HCT116 (cell line): ENCODE measurements at regions not wholly inside any gene's neighbourhood (a gene's known extent, or its start where the extent isn't known, plus 50 kb on each side); places are given as distances from the start of the nearest gene placed in this dataset.

Experiments used
- ATAC-seq: fragments of 200-7000 bp; cut with Tn5 transposase; 2 replicates; pipeline ENCODE4 v1.9.1; 2020; ENCODE audit warnings: mild to moderate bottlenecking, moderate library complexity
- BruUV-seq: library from RNA; stranded (reverse); fragments of 400-500 nt; replicated peaks from 2 replicates; lab custom pipeline; 2021; lab: Mats Ljungman, UMichigan
- CTCF ChIA-PET: fragments of 300-600 bp; sonication (Branson Sonifier 250); formaldehyde crosslinking; loops from one replicate; lab custom pipeline; 2021; ENCODE audit warnings: antibody characterized with exemption; lab: Charles Lee
- POLR2A ChIA-PET: fragments of 300-600, 350-600 bp; sonication (Branson Sonifier 250); formaldehyde crosslinking; loops from one replicate; lab custom pipeline; 2021; ENCODE audit warnings: antibody characterized with exemption; lab: Charles Lee
- RAD21 ChIA-PET, 2 experiments: fragments of 300-600 bp; sonication (Branson Sonifier 250); formaldehyde crosslinking; loops; one replicate each; lab custom pipeline; 2023; ENCODE audit warnings: low total read pairs in 2 of 2; ENCODE audit not compliant: uncharacterized antibody in 2 of 2, unreplicated experiment in 2 of 2, low non-redundant PET in 1 of 2; lab: Charles Lee
- DNase-seq: peaks from one replicate; pipeline ENCODE4 v3.0.0-alpha.2; 2010; ENCODE audit warnings: low read depth, low spot score
- H2AFZ ChIP-seq: fragments of 200-600 bp; shearing (Covaris generic), sonication (generic); 2 replicates; pipeline ENCODE4 v1.6.1; 2017; ENCODE audit warnings: low read depth, mixed run types, mixed read lengths, antibody characterized with exemption, low read length; ENCODE audit not compliant: poor library complexity, severe bottlenecking
- H3K27ac ChIP-seq: 2 replicates; pipeline ENCODE4 v1.5.1; 2012; ENCODE audit warnings: low read depth, low read length
- H3K27me3 ChIP-seq: fragments of 200-600 bp; sonication (generic); 2 replicates; pipeline ENCODE4 v1.6.1; 2016; ENCODE audit warnings: mixed run types, low read length, mixed read lengths; ENCODE audit not compliant: insufficient read depth
- H3K36me3 ChIP-seq, 2 experiments: fragments of 200-500 bp in 1 of 2; fragments of 200-600 bp in 1 of 2; sonication (Bioruptor generic) in 1 of 2; sonication (generic) in 1 of 2; 2 replicates each; pipeline versions ENCODE4 v1.5.1 to v1.6.1; 2014 to 2016; ENCODE audit warnings: low read length in 2 of 2, inconsistent platforms in 1 of 2, mixed read lengths in 1 of 2, mixed run types in 1 of 2; ENCODE audit not compliant: insufficient read depth in 2 of 2, control insufficient read depth in 1 of 2
- H3K4me1 ChIP-seq, 2 experiments: fragments of 200-600 bp in 1 of 2; sonication (generic) in 1 of 2; 2 replicates each; pipeline versions ENCODE4 v1.5.1 to v1.6.1; 2012 to 2017; ENCODE audit warnings: low read length in 2 of 2, inconsistent platforms in 1 of 2, mild to moderate bottlenecking in 1 of 2, mixed read lengths in 1 of 2, mixed run types in 1 of 2, moderate library complexity in 1 of 2; ENCODE audit not compliant: insufficient read depth in 2 of 2, control insufficient read depth in 1 of 2
- H3K4me2 ChIP-seq: fragments of 200-600 bp; sonication (generic); 2 replicates; pipeline ENCODE4 v1.6.1; 2017; ENCODE audit warnings: mixed run types, low read length, mixed read lengths
- H3K4me3 ChIP-seq, 2 experiments: fragments of 200-600 bp in 1 of 2; sonication (generic) in 1 of 2; replicated peaks in 1 of 2; 2 replicates each; pipeline ENCODE4 v1.5.1; 2011 to 2016; ENCODE audit warnings: low read length in 2 of 2, control low read depth in 1 of 2, low read depth in 1 of 2, mild to moderate bottlenecking in 1 of 2, mixed read lengths in 1 of 2, mixed run types in 1 of 2
- H3K79me2 ChIP-seq: fragments of 200-600 bp; sonication (generic); 2 replicates; pipeline ENCODE4 v1.6.1; 2017; ENCODE audit warnings: mild to moderate bottlenecking, mixed run types, low read length, moderate library complexity, mixed read lengths; ENCODE audit not compliant: insufficient read depth
- H3K9ac ChIP-seq: fragments of 200-600 bp; sonication (generic); 2 replicates; pipeline ENCODE4 v1.6.1; 2016; ENCODE audit warnings: low read length, mixed read lengths
- H3K9me2 ChIP-seq: fragments of 200-600 bp; sonication (generic), shearing (Covaris generic); 2 replicates; pipeline ENCODE4 v1.6.1; 2017; ENCODE audit warnings: mixed run types, mild to moderate bottlenecking, moderate library complexity; ENCODE audit not compliant: insufficient read depth
- H3K9me3 ChIP-seq, 2 experiments: fragments of 200-500 bp in 1 of 2; fragments of 200-600 bp in 1 of 2; sonication (Bioruptor generic) in 1 of 2; sonication (generic) in 1 of 2; 2 replicates each; pipeline ENCODE4 v1.6.1; 2014 to 2017; ENCODE audit warnings: low read length in 2 of 2, mixed read lengths in 2 of 2, inconsistent platforms in 1 of 2, low read depth in 1 of 2, mild to moderate bottlenecking in 1 of 2, mixed run types in 1 of 2, moderate library complexity in 1 of 2; ENCODE audit not compliant: control insufficient read depth in 1 of 2, insufficient read depth in 1 of 2
- H4K20me1 ChIP-seq: fragments of 200-600 bp; sonication (generic), shearing (Covaris generic); 2 replicates; pipeline ENCODE4 v1.6.1; 2017; ENCODE audit warnings: mixed run types, mild to moderate bottlenecking, moderate library complexity; ENCODE audit not compliant: insufficient read depth
- CEBPB ChIP-seq: IDR thresholded peaks from 2 replicates; pipeline ENCODE4 v1.6.1; 2012; ENCODE audit warnings: low read depth
- EGR1 ChIP-seq: IDR thresholded peaks from 2 replicates; pipeline ENCODE4 v1.6.1; 2012; ENCODE audit warnings: low read depth
- EZH2 ChIP-seq: fragments of 200-600 bp; sonication (generic); IDR thresholded peaks from 2 replicates; pipeline ENCODE4 v1.6.1; 2017; ENCODE audit warnings: antibody characterized with exemption, mixed run types
- EZH2phosphoT487 ChIP-seq: fragments of 200-600 bp; IDR thresholded peaks from 2 replicates; pipeline ENCODE4 v1.6.1; 2018; ENCODE audit warnings: antibody characterized with exemption, borderline replicate concordance
- FOSL1 ChIP-seq: IDR thresholded peaks from 2 replicates; pipeline ENCODE4 v1.6.1; 2012; ENCODE audit warnings: low read depth
- JUND ChIP-seq: IDR thresholded peaks from 2 replicates; pipeline ENCODE4 v1.6.1; 2012
- intact Hi-C: fragments of 100-400 bp; cut with micrococcal nuclease; formaldehyde crosslinking; loops from 2 replicates; pipeline ENCODE4 v1.10.0; 2022
- TF ChIP-seq, protein P1 (sequence below), 3 experiments: fragments of 200-600 bp in 1 of 3; sonication (generic) in 1 of 3; IDR thresholded peaks in 2 of 3; conservative IDR thresholded peaks in 1 of 3; 2 replicates each; pipeline ENCODE4 v1.5.1; 2012 to 2017; ENCODE audit warnings: low read depth in 2 of 3, low read length in 2 of 3, antibody characterized with exemption in 1 of 3, borderline replicate concordance in 1 of 3, control low read depth in 1 of 3, mild to moderate bottlenecking in 1 of 3, mixed read lengths in 1 of 3, mixed run types in 1 of 3, moderate library complexity in 1 of 3; ENCODE audit not compliant: insufficient read depth in 1 of 3
- TF ChIP-seq, protein P2 (sequence below): IDR thresholded peaks from 2 replicates; pipeline ENCODE4 v1.6.1; 2011; ENCODE audit warnings: mild to moderate bottlenecking, low read length, moderate library complexity; ENCODE audit not compliant: insufficient replicate concordance; ENCODE audit errors: extremely low read depth
- TF ChIP-seq, protein P3 (sequence below): IDR thresholded peaks from 2 replicates; pipeline ENCODE4 v1.6.1; 2012; ENCODE audit warnings: low read depth

DNA sequence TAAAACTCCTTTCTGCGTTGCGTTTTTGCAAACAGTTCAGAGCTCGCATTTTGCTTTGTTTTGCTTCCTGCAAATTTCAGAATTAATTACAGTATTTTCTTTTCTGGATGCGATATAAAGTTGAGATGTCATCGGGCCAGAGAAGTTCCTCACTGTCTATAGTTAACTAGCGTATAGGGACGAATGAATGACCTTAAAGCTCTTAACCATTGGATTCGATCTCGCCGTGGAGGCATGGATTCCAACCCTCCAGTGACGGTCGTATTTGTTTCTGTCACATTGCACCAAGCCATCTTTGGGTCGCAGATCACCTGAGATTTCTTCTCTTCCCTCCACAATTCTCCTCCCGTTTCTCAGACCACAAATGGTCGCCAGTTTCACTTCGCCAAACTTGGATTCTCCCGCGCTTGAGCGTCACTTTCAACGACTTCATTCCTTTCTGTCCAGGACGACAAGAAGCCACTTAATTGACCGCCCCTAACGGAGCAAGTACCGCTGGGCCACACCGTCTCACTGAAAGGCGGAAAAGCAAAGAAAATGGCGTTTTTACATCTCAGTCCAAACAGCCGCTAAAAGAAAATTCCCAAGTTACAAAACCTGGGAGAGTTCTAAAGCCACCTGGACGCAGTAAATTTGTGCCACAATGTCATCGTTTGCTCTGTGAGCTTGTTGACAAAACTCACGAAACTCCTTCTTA, 85.3 kb upstream of the ZNF184 start:
- H3K9me3 ChIP-seq, result no peaks in the 10 kb centered on the region
- ChIA-PET RAD21 (no interaction called here), CTCF (no interaction called here), POLR2A (no interaction called here)
- no peak for ATAC-seq
- DNase-seq, result no peak
- no peak overlapping the region for H2AFZ ChIP-seq
- no peak overlapping the region for H3K4me3 ChIP-seq
- peaks cover 0 to 18% of the 10 kb centered on the region in 2 experiments; a peak in 2 of 4 replicates for H3K4me1 ChIP-seq
- no peak overlapping the region for H3K9ac ChIP-seq
- H4K20me1 ChIP-seq, result no peaks in the 10 kb centered on the region
- intact Hi-C loops, result no loop called here
- TF ChIP-seq CEBPB (no peak), EZH2 (no peak), EZH2phosphoT487 (no peak), JUND (no peak), FOSL1 (no peak), EGR1 (no peak)
- TF ChIP-seq, protein P1, sequence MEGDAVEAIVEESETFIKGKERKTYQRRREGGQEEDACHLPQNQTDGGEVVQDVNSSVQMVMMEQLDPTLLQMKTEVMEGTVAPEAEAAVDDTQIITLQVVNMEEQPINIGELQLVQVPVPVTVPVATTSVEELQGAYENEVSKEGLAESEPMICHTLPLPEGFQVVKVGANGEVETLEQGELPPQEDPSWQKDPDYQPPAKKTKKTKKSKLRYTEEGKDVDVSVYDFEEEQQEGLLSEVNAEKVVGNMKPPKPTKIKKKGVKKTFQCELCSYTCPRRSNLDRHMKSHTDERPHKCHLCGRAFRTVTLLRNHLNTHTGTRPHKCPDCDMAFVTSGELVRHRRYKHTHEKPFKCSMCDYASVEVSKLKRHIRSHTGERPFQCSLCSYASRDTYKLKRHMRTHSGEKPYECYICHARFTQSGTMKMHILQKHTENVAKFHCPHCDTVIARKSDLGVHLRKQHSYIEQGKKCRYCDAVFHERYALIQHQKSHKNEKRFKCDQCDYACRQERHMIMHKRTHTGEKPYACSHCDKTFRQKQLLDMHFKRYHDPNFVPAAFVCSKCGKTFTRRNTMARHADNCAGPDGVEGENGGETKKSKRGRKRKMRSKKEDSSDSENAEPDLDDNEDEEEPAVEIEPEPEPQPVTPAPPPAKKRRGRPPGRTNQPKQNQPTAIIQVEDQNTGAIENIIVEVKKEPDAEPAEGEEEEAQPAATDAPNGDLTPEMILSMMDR (IDR thresholded peaks at IDR 0.05 in 2 of 3, conservative IDR thresholded peaks at IDR 0.05 in 1 of 3; ENCODE audit: borderline replicate concordance in 1 of 3, insufficient read depth in 1 of 3, low read depth in 2 of 3, low read length in 2 of 3), result no peak
- TF ChIP-seq, protein P2, sequence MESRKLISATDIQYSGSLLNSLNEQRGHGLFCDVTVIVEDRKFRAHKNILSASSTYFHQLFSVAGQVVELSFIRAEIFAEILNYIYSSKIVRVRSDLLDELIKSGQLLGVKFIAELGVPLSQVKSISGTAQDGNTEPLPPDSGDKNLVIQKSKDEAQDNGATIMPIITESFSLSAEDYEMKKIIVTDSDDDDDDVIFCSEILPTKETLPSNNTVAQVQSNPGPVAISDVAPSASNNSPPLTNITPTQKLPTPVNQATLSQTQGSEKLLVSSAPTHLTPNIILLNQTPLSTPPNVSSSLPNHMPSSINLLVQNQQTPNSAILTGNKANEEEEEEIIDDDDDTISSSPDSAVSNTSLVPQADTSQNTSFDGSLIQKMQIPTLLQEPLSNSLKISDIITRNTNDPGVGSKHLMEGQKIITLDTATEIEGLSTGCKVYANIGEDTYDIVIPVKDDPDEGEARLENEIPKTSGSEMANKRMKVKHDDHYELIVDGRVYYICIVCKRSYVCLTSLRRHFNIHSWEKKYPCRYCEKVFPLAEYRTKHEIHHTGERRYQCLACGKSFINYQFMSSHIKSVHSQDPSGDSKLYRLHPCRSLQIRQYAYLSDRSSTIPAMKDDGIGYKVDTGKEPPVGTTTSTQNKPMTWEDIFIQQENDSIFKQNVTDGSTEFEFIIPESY, result no peak
- TF ChIP-seq, protein P3, sequence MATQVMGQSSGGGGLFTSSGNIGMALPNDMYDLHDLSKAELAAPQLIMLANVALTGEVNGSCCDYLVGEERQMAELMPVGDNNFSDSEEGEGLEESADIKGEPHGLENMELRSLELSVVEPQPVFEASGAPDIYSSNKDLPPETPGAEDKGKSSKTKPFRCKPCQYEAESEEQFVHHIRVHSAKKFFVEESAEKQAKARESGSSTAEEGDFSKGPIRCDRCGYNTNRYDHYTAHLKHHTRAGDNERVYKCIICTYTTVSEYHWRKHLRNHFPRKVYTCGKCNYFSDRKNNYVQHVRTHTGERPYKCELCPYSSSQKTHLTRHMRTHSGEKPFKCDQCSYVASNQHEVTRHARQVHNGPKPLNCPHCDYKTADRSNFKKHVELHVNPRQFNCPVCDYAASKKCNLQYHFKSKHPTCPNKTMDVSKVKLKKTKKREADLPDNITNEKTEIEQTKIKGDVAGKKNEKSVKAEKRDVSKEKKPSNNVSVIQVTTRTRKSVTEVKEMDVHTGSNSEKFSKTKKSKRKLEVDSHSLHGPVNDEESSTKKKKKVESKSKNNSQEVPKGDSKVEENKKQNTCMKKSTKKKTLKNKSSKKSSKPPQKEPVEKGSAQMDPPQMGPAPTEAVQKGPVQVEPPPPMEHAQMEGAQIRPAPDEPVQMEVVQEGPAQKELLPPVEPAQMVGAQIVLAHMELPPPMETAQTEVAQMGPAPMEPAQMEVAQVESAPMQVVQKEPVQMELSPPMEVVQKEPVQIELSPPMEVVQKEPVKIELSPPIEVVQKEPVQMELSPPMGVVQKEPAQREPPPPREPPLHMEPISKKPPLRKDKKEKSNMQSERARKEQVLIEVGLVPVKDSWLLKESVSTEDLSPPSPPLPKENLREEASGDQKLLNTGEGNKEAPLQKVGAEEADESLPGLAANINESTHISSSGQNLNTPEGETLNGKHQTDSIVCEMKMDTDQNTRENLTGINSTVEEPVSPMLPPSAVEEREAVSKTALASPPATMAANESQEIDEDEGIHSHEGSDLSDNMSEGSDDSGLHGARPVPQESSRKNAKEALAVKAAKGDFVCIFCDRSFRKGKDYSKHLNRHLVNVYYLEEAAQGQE, result no peak
- no peak overlapping the region for H3K4me2 ChIP-seq
- H3K27ac ChIP-seq, result no peak overlapping the region
- H3K9me2 ChIP-seq, result no peaks in the 10 kb centered on the region
- no peaks in the 10 kb centered on the region for H3K27me3 ChIP-seq
- no peaks in the 10 kb centered on the region for H3K79me2 ChIP-seq
- no peaks in the 10 kb centered on the region for H3K36me3 ChIP-seq
- BruUV-seq, result no TSS peak
